Esophagus (tissue), 2 donors: ENCODE measurements at regions not wholly inside any gene's neighbourhood (a gene's known extent, or its start where the extent isn't known, plus 50 kb on each side); places are given as distances from the start of the nearest gene placed in this dataset.

Experiments used
- H3K27ac ChIP-seq, 2 donors: one replicate each; pipeline ENCODE4 v1.5.1; 2013; ENCODE audit warnings: low read depth in 2 of 2, mild to moderate bottlenecking in 2 of 2, inconsistent platforms in 1 of 2, low read length in 1 of 2, moderate library complexity in 1 of 2
- H3K27me3 ChIP-seq, 2 donors: one replicate each; pipeline ENCODE4 v1.6.1; 2013; ENCODE audit warnings: low read length in 2 of 2, control low read depth in 1 of 2, mild to moderate bottlenecking in 1 of 2; ENCODE audit not compliant: insufficient read depth in 2 of 2, control insufficient read depth in 1 of 2
- H3K36me3 ChIP-seq, 2 donors: one replicate each; pipeline ENCODE4 v1.6.1; 2013; ENCODE audit warnings: low read length in 1 of 2; ENCODE audit not compliant: control insufficient read depth in 2 of 2, insufficient read depth in 2 of 2
- H3K4me1 ChIP-seq, 2 donors: one replicate each; pipeline ENCODE4 v1.6.1; 2013; ENCODE audit warnings: low read length in 1 of 2; ENCODE audit not compliant: control insufficient read depth in 2 of 2, insufficient read depth in 2 of 2
- H3K4me3 ChIP-seq, 2 donors: one replicate each; pipeline ENCODE4 v1.5.1; 2013; ENCODE audit warnings: low read length in 2 of 2, mild to moderate bottlenecking in 2 of 2, low read depth in 1 of 2, moderate library complexity in 1 of 2
- H3K9me3 ChIP-seq, 2 donors: one replicate each; pipeline ENCODE4 v1.6.1; 2013; ENCODE audit warnings: mild to moderate bottlenecking in 2 of 2, low read depth in 1 of 2, low read length in 1 of 2, moderate library complexity in 1 of 2; ENCODE audit not compliant: control insufficient read depth in 2 of 2, insufficient read depth in 1 of 2
- WGBS, 2 donors: extraction: QIAGEN DNeasy Blood & Tissue Kit; methylation state at CpG; one replicate each; pipeline ENCODE4 v1.1.7; 2013; 5-methylcytosine and 5-hydroxymethylcytosine counted together
- donor health status: healthy with polysubstance abuse.
- donor health status: Bipolar disorder and iron deficiency.

GRCh38 chr11:100575860-100576717, 111.0 kb upstream of the ARHGAP42 start:
- Histone ChIP-seq H3K27me3 (no peaks in the 10 kb centered on the region), H3K9me3 (peaks cover 0 to under 1% of the 10 kb centered on the region in 2 donors), H3K27ac (no peak overlapping the region), H3K4me1 (no peaks in the 10 kb centered on the region), H3K4me3 (no peak overlapping the region), H3K36me3 (no peaks in the 10 kb centered on the region)
- WGBS, 2 donors: 16 to 17% methylated on average over 4 of the region's 4 CpGs

DNA sequence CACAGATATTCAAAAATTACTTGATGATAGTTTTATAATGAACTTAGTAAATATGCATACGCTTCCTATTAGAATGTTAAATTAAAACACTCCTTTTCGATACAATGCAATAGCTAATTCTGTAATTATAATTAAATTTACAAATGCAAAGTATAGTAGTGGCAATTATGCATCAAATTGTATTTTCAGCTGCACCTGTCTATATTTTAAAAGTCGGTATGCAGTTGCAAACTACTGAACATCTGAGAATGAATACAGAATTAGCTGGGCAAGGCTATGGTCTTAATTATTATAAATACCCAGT, 110.4 kb upstream of the ARHGAP42 start:
- Histone ChIP-seq H3K4me3 (no peak overlapping the region), H3K9me3 (peaks cover 0 to 2% of the 10 kb centered on the region in 2 donors), H3K4me1 (no peaks in the 10 kb centered on the region), H3K27ac (no peak overlapping the region), H3K36me3 (no peaks in the 10 kb centered on the region), H3K27me3 (no peaks in the 10 kb centered on the region)
- WGBS, 2 donors: 59 to 66% methylated on average over 3 of the region's 3 CpGs

GRCh38 chr11:100578831-100579311, 108.2 kb upstream of the ARHGAP42 start:
- Histone ChIP-seq H3K4me3 (no peak overlapping the region), H3K27me3 (no peaks in the 10 kb centered on the region), H3K9me3 (peaks cover 0 to 2% of the 10 kb centered on the region in 2 donors), H3K4me1 (no peaks in the 10 kb centered on the region), H3K27ac (no peak overlapping the region), H3K36me3 (no peaks in the 10 kb centered on the region)
- WGBS, 2 donors: 69 to 72% methylated on average over 5 of the region's 5 CpGs

DNA sequence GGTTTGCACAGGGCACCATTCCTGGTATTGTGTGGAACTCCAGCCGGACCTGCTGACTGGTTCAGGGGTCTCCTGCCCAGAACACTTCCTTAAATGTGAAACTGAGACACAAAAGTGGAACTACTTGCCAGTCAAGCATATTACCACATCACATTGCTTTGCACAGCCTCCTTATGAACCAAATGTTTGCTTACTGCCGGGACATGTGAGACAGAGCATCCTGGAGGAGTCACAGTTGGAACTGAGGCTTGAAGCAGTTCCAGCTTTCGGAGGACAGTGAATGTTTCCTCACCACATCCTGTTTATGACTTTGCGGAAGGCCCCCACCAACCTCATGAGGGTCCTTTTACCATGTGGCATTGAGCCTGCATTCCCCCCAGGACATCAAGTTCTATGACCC, 105.8 kb upstream of the ARHGAP42 start:
- Histone ChIP-seq H3K36me3 (no peaks in the 10 kb centered on the region), H3K4me3 (no peak overlapping the region), H3K4me1 (no peaks in the 10 kb centered on the region), H3K9me3 (peaks cover 0 to 2% of the 10 kb centered on the region in 2 donors), H3K27ac (no peak overlapping the region), H3K27me3 (no peaks in the 10 kb centered on the region)
- 56 to 57% methylated on average over 4 of the region's 4 CpGs for WGBS, 2 donors

DNA sequence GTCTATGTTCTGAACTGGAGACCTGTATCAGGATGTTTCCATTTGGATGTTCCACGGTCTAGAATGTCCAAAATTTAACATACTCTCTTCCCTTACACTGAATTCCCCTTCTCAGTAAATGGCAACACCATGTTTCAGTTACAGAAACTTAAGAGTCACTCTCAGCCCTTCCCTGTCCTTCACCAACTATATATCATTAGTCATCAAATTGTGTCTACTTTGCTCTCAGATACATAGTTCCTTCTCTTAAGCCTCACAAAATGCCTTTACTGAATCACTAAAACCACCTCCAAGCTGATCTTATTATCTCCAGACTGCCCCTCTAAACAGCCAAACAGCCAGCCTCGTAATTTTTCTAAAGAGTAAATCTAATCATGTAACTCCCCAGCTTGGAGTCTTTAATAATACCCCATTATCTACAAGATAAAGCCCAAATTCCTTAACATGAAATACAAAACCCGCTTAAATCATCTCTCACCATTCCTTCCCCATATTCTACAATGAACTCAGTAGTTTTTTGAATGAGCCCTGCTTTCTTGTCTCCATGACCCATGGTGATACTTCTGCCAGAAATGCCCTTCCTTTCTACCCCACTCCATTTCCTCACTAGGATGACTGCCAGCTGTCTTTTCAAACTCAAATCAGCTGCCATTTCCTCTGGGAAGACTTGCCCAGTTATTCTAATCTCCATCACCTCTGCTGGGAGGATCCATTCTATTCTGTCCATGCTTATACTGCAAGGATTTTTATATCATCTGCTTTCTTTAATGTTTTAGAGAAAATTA, 102.7 kb upstream of the ARHGAP42 start:
- 69 to 80% methylated on average over 3 of the region's 3 CpGs for WGBS, 2 donors
- Histone ChIP-seq H3K9me3 (peaks cover 0 to 2% of the 10 kb centered on the region in 2 donors), H3K27me3 (no peaks in the 10 kb centered on the region), H3K36me3 (no peaks in the 10 kb centered on the region), H3K27ac (no peak overlapping the region), H3K4me1 (no peaks in the 10 kb centered on the region), H3K4me3 (no peak overlapping the region)

DNA sequence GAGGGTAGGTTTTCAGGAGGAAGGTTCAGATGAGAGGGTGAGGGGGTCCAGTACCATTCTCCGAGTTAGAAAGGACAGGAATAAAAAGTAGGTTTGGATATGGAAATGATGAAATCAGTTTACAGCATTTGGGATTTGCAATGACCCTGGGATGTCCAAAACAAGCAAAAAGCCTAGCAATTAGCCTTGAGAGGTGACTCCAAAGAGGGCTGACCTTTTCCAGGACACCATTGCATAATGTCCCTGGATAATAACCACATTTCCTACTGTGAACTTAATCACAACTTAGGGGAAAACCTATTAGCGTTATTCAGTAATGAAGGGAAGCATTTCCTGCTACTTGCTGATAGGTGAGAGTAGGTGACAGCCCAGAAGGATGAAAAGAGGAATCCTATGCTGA, 101.4 kb upstream of the ARHGAP42 start:
- Histone ChIP-seq H3K36me3 (no peaks in the 10 kb centered on the region), H3K4me1 (no peaks in the 10 kb centered on the region), H3K27ac (no peak overlapping the region), H3K9me3 (peaks cover 0 to 2% of the 10 kb centered on the region in 2 donors), H3K4me3 (no peak overlapping the region), H3K27me3 (no peaks in the 10 kb centered on the region)
- WGBS, 2 donors: 48 to 58% methylated on average over 2 of the region's 2 CpGs

DNA sequence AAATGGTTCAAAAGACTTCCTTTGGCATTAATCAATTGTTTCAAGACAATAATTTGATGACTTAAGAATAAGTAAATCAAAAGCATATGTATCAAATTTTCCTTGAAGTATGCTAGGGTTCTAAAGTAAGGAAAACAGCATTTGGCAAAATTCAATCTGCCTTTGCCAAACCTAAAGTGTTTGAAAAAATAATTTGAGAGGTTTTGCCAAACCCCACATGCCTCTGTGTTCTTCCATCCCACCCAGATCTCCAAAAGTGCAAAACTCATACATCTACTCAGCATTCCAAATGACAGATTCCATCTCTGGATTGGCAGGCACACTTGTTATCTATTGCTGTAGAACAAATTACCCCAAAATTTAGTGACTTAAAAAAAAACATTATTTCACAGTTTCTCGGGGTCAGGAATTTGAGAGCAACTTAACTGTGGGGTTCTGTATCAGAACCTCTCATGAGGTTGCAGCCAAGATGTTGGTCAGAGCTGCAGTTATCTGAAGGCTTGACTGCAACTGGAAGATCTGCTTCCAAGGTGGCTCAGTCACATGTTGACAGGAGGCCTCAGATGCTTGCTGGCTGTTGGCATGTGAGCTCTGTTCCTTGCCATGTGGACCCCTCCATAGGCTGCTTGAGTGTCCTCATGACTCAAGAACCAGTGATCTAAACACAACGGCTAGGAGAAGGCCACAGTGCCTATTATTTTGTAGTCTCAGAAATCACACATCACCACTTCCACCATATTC, 100.6 kb upstream of the ARHGAP42 start:
- Histone ChIP-seq H3K27ac (no peak overlapping the region), H3K36me3 (no peaks in the 10 kb centered on the region), H3K4me3 (no peak overlapping the region), H3K4me1 (no peaks in the 10 kb centered on the region), H3K27me3 (no peaks in the 10 kb centered on the region), H3K9me3 (no peaks in the 10 kb centered on the region)
- 72 to 82% methylated on average over 2 of the region's 2 CpGs for whole genome bisulfite sequencing, 2 donors

GRCh38 chr11:100592619-100593260, 94.3 kb upstream of the ARHGAP42 start:
- H3K27me3 ChIP-seq: no peaks in the 10 kb centered on the region
- H3K36me3 ChIP-seq: no peaks in the 10 kb centered on the region
- WGBS, 2 donors: 63 to 72% methylated on average over 6 of the region's 6 CpGs
- H3K4me1 ChIP-seq: no peaks in the 10 kb centered on the region
- no peak overlapping the region for H3K4me3 ChIP-seq
- H3K27ac ChIP-seq: no peak overlapping the region
- H3K9me3 ChIP-seq: no peaks in the 10 kb centered on the region

DNA sequence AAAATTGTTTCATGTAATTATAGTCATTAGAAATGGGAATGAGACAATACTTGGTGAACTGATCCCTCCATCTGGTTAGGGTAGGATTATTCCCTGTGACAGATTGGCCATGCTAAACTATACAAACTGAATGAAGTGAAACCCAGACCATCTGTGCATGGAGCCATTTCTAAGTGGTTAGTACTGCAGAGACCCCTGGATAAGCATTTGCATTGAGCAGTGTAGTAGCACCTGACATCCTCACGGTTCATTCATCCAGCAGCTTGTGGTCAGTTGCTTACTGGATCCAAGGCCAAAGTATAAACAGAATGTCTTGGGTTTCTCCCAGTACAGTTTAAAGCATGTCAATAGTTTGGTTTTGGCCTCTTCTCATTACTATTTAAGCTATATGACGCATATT, 93.8 kb upstream of the ARHGAP42 start:
- Histone ChIP-seq H3K4me1 (no peaks in the 10 kb centered on the region), H3K27ac (no peak overlapping the region), H3K9me3 (no peaks in the 10 kb centered on the region), H3K36me3 (no peaks in the 10 kb centered on the region), H3K4me3 (no peak overlapping the region), H3K27me3 (no peaks in the 10 kb centered on the region)
- 70 to 72% methylated on average over 2 of the region's 2 CpGs for WGBS, 2 donors
